GF-D8 (cell line): ENCODE measurements at regions not wholly inside any gene's neighbourhood (a gene's known extent, or its start where the extent isn't known, plus 50 kb on each side); places are given as distances from the start of the nearest gene placed in this dataset.
"Not testable (repeated sequence)": the region's sequence is repeated elsewhere in the genome, so short reads cannot be mapped to it uniquely, and the experiment has no call there.

Experiments used
- DNase-seq: peaks from one replicate; lab custom pipeline; 2025; lab: John Stamatoyannopoulos, UW

DNA sequence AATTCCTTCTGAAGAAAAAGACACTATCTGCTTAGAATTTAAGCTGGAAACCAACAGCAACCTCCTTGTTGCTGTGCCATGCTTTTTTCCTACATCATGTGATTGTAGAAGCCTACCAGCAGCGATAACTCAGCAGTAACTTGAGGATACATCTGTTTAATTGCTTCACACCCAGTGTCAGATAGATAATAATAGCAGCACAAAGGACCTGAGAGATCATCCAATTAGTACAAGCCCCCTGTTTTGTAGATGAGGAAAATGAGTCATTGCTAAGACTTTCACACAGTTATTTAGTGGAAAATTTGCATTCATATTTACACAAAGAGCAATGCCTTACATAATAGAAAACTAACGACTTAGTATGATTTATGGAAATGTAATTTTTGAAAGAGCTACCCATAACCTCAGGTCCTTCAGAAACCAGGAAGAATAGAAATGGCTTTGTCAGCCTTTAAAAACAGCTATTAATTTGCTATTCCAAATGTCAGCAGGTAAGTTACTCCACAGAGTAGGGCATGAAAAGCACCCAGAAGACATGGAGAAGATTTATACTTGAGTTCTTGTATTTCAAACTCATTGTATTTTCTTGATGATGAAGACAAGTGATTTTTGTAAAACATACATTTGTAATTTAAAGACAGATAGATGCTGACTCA is 93.7 kb upstream of the SGCG start:
- no peak for DNase-seq

DNA sequence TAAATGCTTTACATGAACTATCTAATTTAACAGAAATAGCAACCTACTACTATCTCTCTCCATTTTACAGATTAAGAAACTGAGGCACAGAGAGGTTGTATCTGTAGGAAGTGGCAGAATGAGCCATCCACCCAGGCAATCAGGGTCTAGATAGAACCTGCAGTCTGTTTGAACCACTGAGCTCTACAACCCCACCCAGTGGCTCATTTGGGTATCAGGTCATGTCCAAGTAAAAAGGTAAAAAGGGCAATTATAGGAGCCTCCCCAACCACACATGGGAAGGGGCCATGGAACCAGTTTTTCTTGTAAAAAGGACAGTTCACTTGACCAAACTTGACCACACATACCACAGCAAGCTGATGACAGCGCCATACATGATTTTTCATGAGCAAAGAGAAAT is 92.9 kb upstream of the SGCG start:
- no peak for DNase-seq

DNA sequence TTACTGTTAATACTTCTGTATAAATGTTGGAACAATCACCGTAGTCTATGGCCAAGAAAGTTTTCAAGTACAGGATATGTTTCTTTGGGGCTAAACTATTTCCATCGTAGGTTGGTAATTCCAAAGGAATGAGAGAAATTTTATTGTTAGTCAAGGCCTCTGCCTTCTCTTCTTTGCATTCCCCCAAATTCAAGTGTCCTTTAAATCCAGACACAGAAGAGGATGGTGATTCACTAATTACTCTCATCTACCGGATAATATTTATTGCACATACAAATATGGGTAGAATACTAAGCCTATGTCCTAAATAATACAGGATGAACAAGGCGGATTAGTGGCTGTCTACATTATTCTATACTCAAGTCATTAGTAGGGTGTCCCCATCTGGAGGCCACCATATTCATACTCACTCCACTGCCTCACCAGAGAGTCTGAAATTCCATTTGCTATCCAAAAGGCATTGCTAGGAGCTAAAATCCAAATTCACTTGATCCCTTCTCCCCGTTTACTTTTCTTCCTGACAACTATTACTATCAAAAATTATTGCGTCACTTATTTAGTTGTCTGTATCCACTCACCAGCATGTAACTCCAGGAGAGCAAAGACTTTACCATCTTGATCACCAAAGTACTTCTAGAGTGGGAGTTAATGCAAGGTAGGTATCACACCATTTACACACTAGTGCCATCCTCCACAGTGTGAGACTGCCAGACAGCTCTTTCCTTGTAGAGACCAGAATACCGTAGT is 82.4 kb upstream of the SGCG start:
- no peak for DNase-seq

DNA sequence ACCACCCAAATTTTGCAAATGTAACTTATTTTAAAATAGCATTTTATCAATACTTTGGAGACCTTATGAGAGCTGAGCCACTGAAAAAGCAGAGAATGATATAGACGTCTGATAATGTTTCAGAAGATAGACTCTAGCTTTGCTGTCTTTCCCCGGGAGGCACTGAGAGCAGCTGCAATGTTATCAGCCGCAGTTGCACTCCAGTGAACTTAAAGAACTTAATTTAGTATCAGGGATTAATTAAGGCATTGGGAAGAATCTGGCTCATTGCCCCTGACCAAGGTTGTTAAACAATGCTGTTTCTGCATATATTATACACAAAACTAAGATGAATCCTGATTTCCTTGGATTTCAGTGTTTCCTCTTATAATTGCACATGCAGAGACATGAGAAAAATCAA is 75.7 kb upstream of the SGCG start:
- no peak for DNase-seq

DNA sequence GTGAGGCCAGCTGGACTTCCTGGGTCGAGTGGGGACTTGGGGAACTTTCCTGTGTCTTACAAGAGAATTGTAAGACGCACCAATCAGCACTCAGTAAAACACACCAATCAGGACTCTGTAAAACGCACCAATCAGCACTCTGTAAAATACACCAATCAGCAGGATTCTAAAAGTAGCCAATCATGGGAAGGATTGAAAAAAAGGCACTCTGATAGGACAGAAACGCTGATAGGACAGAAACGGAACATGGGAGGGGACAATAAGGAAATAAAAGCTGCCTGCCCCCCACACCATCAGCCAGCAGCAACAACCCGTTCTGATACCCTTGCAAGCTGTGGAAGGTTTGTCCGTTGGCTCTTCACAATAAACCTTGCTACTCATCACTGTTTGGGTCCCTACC is 73.1 kb upstream of the SGCG start:
- no peak for DNase-seq

DNA sequence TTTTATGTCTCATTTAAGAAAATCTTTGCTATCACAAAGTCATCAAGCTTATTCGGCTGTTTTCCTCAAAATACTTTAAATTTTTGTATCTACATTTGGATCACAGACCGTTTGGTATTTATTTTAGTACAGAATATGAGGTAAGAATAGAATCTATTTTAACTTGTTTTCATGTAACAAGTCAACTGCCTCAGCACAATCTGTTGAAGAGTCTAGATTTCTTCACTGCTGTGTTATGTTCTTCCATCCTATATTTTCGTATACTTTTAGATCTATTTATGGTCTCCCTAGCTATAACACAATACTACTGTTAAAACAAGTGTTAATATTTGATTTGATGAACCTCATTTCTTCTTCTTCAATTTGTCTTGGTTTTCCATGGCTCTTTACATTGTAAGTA is 61.6 kb upstream of the SGCG start:
- DNase-seq, result no peak

DNA sequence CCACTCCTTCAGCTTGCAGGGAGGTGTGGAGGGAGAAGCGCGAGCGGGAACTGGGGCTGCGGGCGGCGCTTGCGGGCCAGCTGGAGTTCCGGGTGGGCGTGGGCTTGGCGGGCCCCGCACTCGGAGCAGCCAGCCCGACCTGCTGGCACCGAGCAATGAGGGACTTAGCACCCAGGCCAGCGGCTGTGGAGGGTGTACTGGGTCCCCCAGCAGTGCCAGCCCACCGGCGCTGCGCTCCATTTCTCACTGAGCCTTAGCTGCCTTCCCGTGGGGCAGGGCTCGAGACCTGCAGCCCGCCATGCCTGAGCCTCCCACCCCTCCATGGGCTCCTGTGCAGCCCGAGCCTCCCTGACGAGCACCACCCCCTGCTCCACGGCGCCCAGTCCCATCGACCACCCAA is 53.2 kb upstream of the SGCG start:
- not testable (repeated sequence) for DNase-seq

DNA sequence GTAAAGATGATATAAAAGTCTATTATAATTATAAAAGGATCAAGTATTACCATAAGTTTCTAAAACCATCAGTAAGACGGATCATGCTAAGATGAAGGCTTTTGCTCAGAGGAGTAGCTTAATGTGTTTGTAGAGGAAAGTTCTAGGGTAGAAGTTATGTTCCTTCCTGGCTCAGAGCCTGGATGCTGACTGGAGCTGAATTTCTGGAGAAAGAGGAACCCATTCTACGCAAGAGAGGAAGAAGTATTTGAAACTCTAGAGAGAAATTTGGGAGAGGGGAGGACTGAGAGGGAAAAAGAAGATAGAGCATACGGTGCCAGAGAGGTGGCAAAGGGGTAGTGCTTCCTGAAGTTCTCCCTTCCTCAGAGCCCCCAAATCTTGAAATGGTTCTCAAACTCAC is 51.4 kb upstream of the SGCG start:
- DNase-seq, result no peak
